ENCODE measurements at regions not wholly inside any gene's neighbourhood (a gene's known extent, or its start where the extent isn't known, plus 50 kb on each side); places are given as distances from the start of the nearest gene placed in this dataset.

- no peaks in the 10 kb centered on the region for H3K9me3 ChIP-seq (ENCODE audit: control insufficient read depth in 2 of 3, insufficient read depth in 1 of 3, low read length in 3 of 3)
- no peaks in the 10 kb centered on the region for H3K4me1 ChIP-seq (ENCODE audit: control insufficient read depth in 2 of 3, insufficient read depth in 2 of 3, low read depth in 1 of 3, low read length in 3 of 3)
- H3K27ac ChIP-seq (ENCODE audit: low read depth in 2 of 2, low read length in 2 of 2) = no peak overlapping the region
- no peak overlapping the region for H3K9ac ChIP-seq (ENCODE audit: low read length in 3 of 3)
- TF ChIP-seq CTCF (IDR thresholded peaks at IDR 0.05; ENCODE audit: borderline replicate concordance, extremely low read depth, insufficient read depth) = no peak
- FAIRE-seq (no peak), DNase-seq (no peak)
- intact Hi-C loops (cut with DNase I) = no loop called here
- no peaks in the 10 kb centered on the region for H3K36me3 ChIP-seq (ENCODE audit: control insufficient read depth in 2 of 3, insufficient read depth in 3 of 3, low read length in 3 of 3)
- no peak overlapping the region for H3K4me3 ChIP-seq (ENCODE audit: low read length in 3 of 3)
- no peaks in the 10 kb centered on the region for H3K27me3 ChIP-seq (ENCODE audit: control insufficient read depth, insufficient read depth, low read length)
Measured at GRCh38 chr5:5702934-5703333, 280.5 kb downstream of the ICE1 start.

GRCh38 chr5:5700549-5700948, 278.1 kb downstream of the ICE1 start:
- no peaks in the 10 kb centered on the region for H3K36me3 ChIP-seq (ENCODE audit: control insufficient read depth in 2 of 3, insufficient read depth in 3 of 3, low read length in 3 of 3)
- H3K4me1 ChIP-seq (ENCODE audit: control insufficient read depth in 2 of 3, insufficient read depth in 2 of 3, low read depth in 1 of 3, low read length in 3 of 3) = no peaks in the 10 kb centered on the region
- H3K4me3 ChIP-seq (ENCODE audit: low read length in 3 of 3) = no peak overlapping the region
- H3K27ac ChIP-seq (ENCODE audit: low read depth in 2 of 2, low read length in 2 of 2) = no peak overlapping the region
- no peaks in the 10 kb centered on the region for H3K27me3 ChIP-seq (ENCODE audit: control insufficient read depth, insufficient read depth, low read length)
- no peaks in the 10 kb centered on the region for H3K9me3 ChIP-seq (ENCODE audit: control insufficient read depth in 2 of 3, insufficient read depth in 1 of 3, low read length in 3 of 3)
- intact Hi-C loops (cut with DNase I) = no loop called here
- no peak for TF ChIP-seq CTCF (IDR thresholded peaks at IDR 0.05; ENCODE audit: borderline replicate concordance, extremely low read depth, insufficient read depth)
- DNase-seq (no peak), FAIRE-seq (no peak)
- no peak overlapping the region for H3K9ac ChIP-seq (ENCODE audit: low read length in 3 of 3)

- H3K9me3 ChIP-seq (ENCODE audit: control insufficient read depth in 2 of 3, insufficient read depth in 1 of 3, low read length in 3 of 3) = no peaks in the 10 kb centered on the region
- H3K36me3 ChIP-seq (ENCODE audit: control insufficient read depth in 2 of 3, insufficient read depth in 3 of 3, low read length in 3 of 3) = no peaks in the 10 kb centered on the region
- no peaks in the 10 kb centered on the region for H3K4me1 ChIP-seq (ENCODE audit: control insufficient read depth in 2 of 3, insufficient read depth in 2 of 3, low read depth in 1 of 3, low read length in 3 of 3)
- TF ChIP-seq CTCF (IDR thresholded peaks at IDR 0.05; ENCODE audit: borderline replicate concordance, extremely low read depth, insufficient read depth) = no peak
- no peak overlapping the region for H3K27ac ChIP-seq (ENCODE audit: low read depth in 2 of 2, low read length in 2 of 2)
- intact Hi-C loops (cut with DNase I) = no loop called here
- H3K27me3 ChIP-seq (ENCODE audit: control insufficient read depth, insufficient read depth, low read length) = no peaks in the 10 kb centered on the region
- no peak overlapping the region for H3K9ac ChIP-seq (ENCODE audit: low read length in 3 of 3)
- DNase-seq (no peak), FAIRE-seq (no peak)
- no peak overlapping the region for H3K4me3 ChIP-seq (ENCODE audit: low read length in 3 of 3)
Measured at GRCh38 chr5:5699062-5699461, 276.6 kb downstream of the ICE1 start.

GRCh38 chr5:5695266-5695665, 272.8 kb downstream of the ICE1 start:
- DNase-seq = no peak
- Histone ChIP-seq H3K9me3 (ENCODE audit: control insufficient read depth in 2 of 3, insufficient read depth in 1 of 3, low read length in 3 of 3) (no peaks in the 10 kb centered on the region), H3K4me1 (ENCODE audit: control insufficient read depth in 2 of 3, insufficient read depth in 2 of 3, low read depth in 1 of 3, low read length in 3 of 3) (no peaks in the 10 kb centered on the region), H3K4me3 (ENCODE audit: low read length in 3 of 3) (no peak overlapping the region), H3K27me3 (ENCODE audit: control insufficient read depth, insufficient read depth, low read length) (no peaks in the 10 kb centered on the region), H3K36me3 (ENCODE audit: control insufficient read depth in 2 of 3, insufficient read depth in 3 of 3, low read length in 3 of 3) (no peaks in the 10 kb centered on the region), H3K9ac (ENCODE audit: low read length in 3 of 3) (no peak overlapping the region), H3K27ac (ENCODE audit: low read depth in 2 of 2, low read length in 2 of 2) (no peak overlapping the region)
- no peak for TF ChIP-seq CTCF (IDR thresholded peaks at IDR 0.05; ENCODE audit: borderline replicate concordance, extremely low read depth, insufficient read depth)
- no peak for FAIRE-seq
- intact Hi-C loops (cut with DNase I) = no loop called here
